HCT116 (cell line): ENCODE measurements at regions not wholly inside any gene's neighbourhood (a gene's known extent, or its start where the extent isn't known, plus 50 kb on each side); places are given as distances from the start of the nearest gene placed in this dataset.
"Not testable (repeated sequence)": the region's sequence is repeated elsewhere in the genome, so short reads cannot be mapped to it uniquely, and the experiment has no call there.

ENCODE experiments used
- ATAC-seq: fragments of 200-7000 bp; cut with Tn5 transposase; 2 replicates; pipeline ENCODE4 v1.9.1; 2020; ENCODE audit warnings: mild to moderate bottlenecking, moderate library complexity
- BruUV-seq: library from RNA; stranded (reverse); fragments of 400-500 nt; replicated peaks from 2 replicates; lab custom pipeline; 2021; lab: Mats Ljungman, UMichigan
- CTCF ChIA-PET: fragments of 300-600 bp; sonication (Branson Sonifier 250); formaldehyde crosslinking; loops from one replicate; lab custom pipeline; 2021; ENCODE audit warnings: antibody characterized with exemption; lab: Charles Lee
- POLR2A ChIA-PET: fragments of 300-600, 350-600 bp; sonication (Branson Sonifier 250); formaldehyde crosslinking; loops from one replicate; lab custom pipeline; 2021; ENCODE audit warnings: antibody characterized with exemption; lab: Charles Lee
- RAD21 ChIA-PET, 2 experiments: fragments of 300-600 bp; sonication (Branson Sonifier 250); formaldehyde crosslinking; loops; one replicate each; lab custom pipeline; 2023; ENCODE audit warnings: low total read pairs in 2 of 2; ENCODE audit not compliant: uncharacterized antibody in 2 of 2, unreplicated experiment in 2 of 2, low non-redundant PET in 1 of 2; lab: Charles Lee
- DNase-seq: peaks from one replicate; pipeline ENCODE4 v3.0.0-alpha.2; 2010; ENCODE audit warnings: low read depth, low spot score
- H2AFZ ChIP-seq: fragments of 200-600 bp; shearing (Covaris generic), sonication (generic); 2 replicates; pipeline ENCODE4 v1.6.1; 2017; ENCODE audit warnings: low read depth, mixed run types, mixed read lengths, antibody characterized with exemption, low read length; ENCODE audit not compliant: poor library complexity, severe bottlenecking
- H3K27ac ChIP-seq: 2 replicates; pipeline ENCODE4 v1.5.1; 2012; ENCODE audit warnings: low read depth, low read length
- H3K27me3 ChIP-seq: fragments of 200-600 bp; sonication (generic); 2 replicates; pipeline ENCODE4 v1.6.1; 2016; ENCODE audit warnings: mixed run types, low read length, mixed read lengths; ENCODE audit not compliant: insufficient read depth
- H3K36me3 ChIP-seq, 2 experiments: fragments of 200-500 bp in 1 of 2; fragments of 200-600 bp in 1 of 2; sonication (Bioruptor generic) in 1 of 2; sonication (generic) in 1 of 2; 2 replicates each; pipeline versions ENCODE4 v1.5.1 to v1.6.1; 2014 to 2016; ENCODE audit warnings: low read length in 2 of 2, inconsistent platforms in 1 of 2, mixed read lengths in 1 of 2, mixed run types in 1 of 2; ENCODE audit not compliant: insufficient read depth in 2 of 2, control insufficient read depth in 1 of 2
- H3K4me1 ChIP-seq, 2 experiments: fragments of 200-600 bp in 1 of 2; sonication (generic) in 1 of 2; 2 replicates each; pipeline versions ENCODE4 v1.5.1 to v1.6.1; 2012 to 2017; ENCODE audit warnings: low read length in 2 of 2, inconsistent platforms in 1 of 2, mild to moderate bottlenecking in 1 of 2, mixed read lengths in 1 of 2, mixed run types in 1 of 2, moderate library complexity in 1 of 2; ENCODE audit not compliant: insufficient read depth in 2 of 2, control insufficient read depth in 1 of 2
- H3K4me2 ChIP-seq: fragments of 200-600 bp; sonication (generic); 2 replicates; pipeline ENCODE4 v1.6.1; 2017; ENCODE audit warnings: mixed run types, low read length, mixed read lengths
- H3K4me3 ChIP-seq, 2 experiments: fragments of 200-600 bp in 1 of 2; sonication (generic) in 1 of 2; replicated peaks in 1 of 2; 2 replicates each; pipeline ENCODE4 v1.5.1; 2011 to 2016; ENCODE audit warnings: low read length in 2 of 2, control low read depth in 1 of 2, low read depth in 1 of 2, mild to moderate bottlenecking in 1 of 2, mixed read lengths in 1 of 2, mixed run types in 1 of 2
- H3K79me2 ChIP-seq: fragments of 200-600 bp; sonication (generic); 2 replicates; pipeline ENCODE4 v1.6.1; 2017; ENCODE audit warnings: mild to moderate bottlenecking, mixed run types, low read length, moderate library complexity, mixed read lengths; ENCODE audit not compliant: insufficient read depth
- H3K9ac ChIP-seq: fragments of 200-600 bp; sonication (generic); 2 replicates; pipeline ENCODE4 v1.6.1; 2016; ENCODE audit warnings: low read length, mixed read lengths
- H3K9me2 ChIP-seq: fragments of 200-600 bp; sonication (generic), shearing (Covaris generic); 2 replicates; pipeline ENCODE4 v1.6.1; 2017; ENCODE audit warnings: mixed run types, mild to moderate bottlenecking, moderate library complexity; ENCODE audit not compliant: insufficient read depth
- H3K9me3 ChIP-seq, 2 experiments: fragments of 200-500 bp in 1 of 2; fragments of 200-600 bp in 1 of 2; sonication (Bioruptor generic) in 1 of 2; sonication (generic) in 1 of 2; 2 replicates each; pipeline ENCODE4 v1.6.1; 2014 to 2017; ENCODE audit warnings: low read length in 2 of 2, mixed read lengths in 2 of 2, inconsistent platforms in 1 of 2, low read depth in 1 of 2, mild to moderate bottlenecking in 1 of 2, mixed run types in 1 of 2, moderate library complexity in 1 of 2; ENCODE audit not compliant: control insufficient read depth in 1 of 2, insufficient read depth in 1 of 2
- H4K20me1 ChIP-seq: fragments of 200-600 bp; sonication (generic), shearing (Covaris generic); 2 replicates; pipeline ENCODE4 v1.6.1; 2017; ENCODE audit warnings: mixed run types, mild to moderate bottlenecking, moderate library complexity; ENCODE audit not compliant: insufficient read depth
- CEBPB ChIP-seq: IDR thresholded peaks from 2 replicates; pipeline ENCODE4 v1.6.1; 2012; ENCODE audit warnings: low read depth
- JUND ChIP-seq: IDR thresholded peaks from 2 replicates; pipeline ENCODE4 v1.6.1; 2012
- POLR2AphosphoS5 ChIP-seq: IDR thresholded peaks from 2 replicates; pipeline ENCODE4 v1.6.1; 2011; ENCODE audit warnings: mild to moderate bottlenecking, low read depth, low read length, moderate library complexity
- SIN3A ChIP-seq: IDR thresholded peaks from 2 replicates; pipeline ENCODE4 v1.6.1; 2012; ENCODE audit warnings: low read depth
- SRF ChIP-seq: IDR thresholded peaks from 2 replicates; pipeline ENCODE4 v1.6.1; 2012; ENCODE audit warnings: low read depth
- ZFX ChIP-seq: fragments of 450-650 bp; IDR thresholded peaks from 2 replicates; pipeline ENCODE4 v1.6.1; 2017
- intact Hi-C: fragments of 100-400 bp; cut with micrococcal nuclease; formaldehyde crosslinking; loops from 2 replicates; pipeline ENCODE4 v1.10.0; 2022
- TF ChIP-seq, protein P1 (sequence below), 3 experiments: fragments of 200-600 bp in 1 of 3; sonication (generic) in 1 of 3; IDR thresholded peaks in 2 of 3; conservative IDR thresholded peaks in 1 of 3; 2 replicates each; pipeline ENCODE4 v1.5.1; 2012 to 2017; ENCODE audit warnings: low read depth in 2 of 3, low read length in 2 of 3, antibody characterized with exemption in 1 of 3, borderline replicate concordance in 1 of 3, control low read depth in 1 of 3, mild to moderate bottlenecking in 1 of 3, mixed read lengths in 1 of 3, mixed run types in 1 of 3, moderate library complexity in 1 of 3; ENCODE audit not compliant: insufficient read depth in 1 of 3

DNA sequence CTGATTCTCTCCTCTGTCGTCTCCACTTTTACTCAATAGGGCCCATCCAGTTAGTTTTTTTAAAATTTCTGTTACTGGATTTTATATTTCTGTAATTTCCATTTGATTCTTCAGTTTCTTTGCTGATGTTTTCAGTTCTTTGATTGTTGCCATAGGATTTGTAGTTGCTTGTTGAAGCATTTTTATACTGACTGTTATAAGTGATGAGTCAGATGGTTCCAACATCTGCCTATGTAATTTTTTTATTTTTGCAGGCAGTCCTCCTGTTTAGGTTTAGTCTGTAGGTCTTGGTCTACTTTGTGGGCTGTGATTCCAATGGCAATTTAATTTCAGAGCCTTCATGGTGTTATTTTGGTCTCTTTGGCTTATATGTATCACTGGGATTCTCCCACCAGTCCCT is 56.4 kb downstream of the VPREB1 start:
- H3K9me3 ChIP-seq, intact Hi-C loops, DNase-seq: not testable (repeated sequence)

DNA sequence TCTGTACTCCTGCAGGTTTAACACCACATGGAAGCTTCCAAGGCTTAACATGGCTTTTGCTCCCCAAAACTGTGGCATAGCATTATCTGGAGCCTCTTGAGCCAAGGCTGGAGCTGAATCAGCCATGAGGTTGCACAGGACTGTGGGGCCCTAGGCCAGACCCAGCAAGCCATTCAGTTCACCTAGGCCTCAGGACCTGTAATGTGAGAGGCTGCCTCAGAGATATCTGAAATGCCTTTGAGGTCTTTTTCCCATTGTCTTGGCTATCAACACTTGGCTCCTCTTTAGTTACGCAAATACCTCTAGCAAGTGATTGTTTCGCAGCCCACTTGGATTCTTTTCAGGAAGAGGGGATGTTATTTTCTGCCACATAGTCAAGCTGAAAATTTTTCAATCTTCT is 72.0 kb downstream of the VPREB1 start:
- H3K27ac ChIP-seq, result no peak overlapping the region
- POLR2A ChIA-PET, result no interaction called here
- no peaks in the 10 kb centered on the region for H4K20me1 ChIP-seq
- intact Hi-C loops, result no loop called here
- H3K4me3 ChIP-seq, result no peak overlapping the region
- no peaks in the 10 kb centered on the region for H3K9me2 ChIP-seq
- DNase-seq (no peak), ATAC-seq (no peak)
- no peak overlapping the region for H2AFZ ChIP-seq
- no peak overlapping the region for H3K9ac ChIP-seq
- TF ChIP-seq ZFX (no peak), CEBPB (no peak), POLR2AphosphoS5 (no peak), JUND (no peak), SIN3A (no peak), SRF (no peak)
- TF ChIP-seq, protein P1, sequence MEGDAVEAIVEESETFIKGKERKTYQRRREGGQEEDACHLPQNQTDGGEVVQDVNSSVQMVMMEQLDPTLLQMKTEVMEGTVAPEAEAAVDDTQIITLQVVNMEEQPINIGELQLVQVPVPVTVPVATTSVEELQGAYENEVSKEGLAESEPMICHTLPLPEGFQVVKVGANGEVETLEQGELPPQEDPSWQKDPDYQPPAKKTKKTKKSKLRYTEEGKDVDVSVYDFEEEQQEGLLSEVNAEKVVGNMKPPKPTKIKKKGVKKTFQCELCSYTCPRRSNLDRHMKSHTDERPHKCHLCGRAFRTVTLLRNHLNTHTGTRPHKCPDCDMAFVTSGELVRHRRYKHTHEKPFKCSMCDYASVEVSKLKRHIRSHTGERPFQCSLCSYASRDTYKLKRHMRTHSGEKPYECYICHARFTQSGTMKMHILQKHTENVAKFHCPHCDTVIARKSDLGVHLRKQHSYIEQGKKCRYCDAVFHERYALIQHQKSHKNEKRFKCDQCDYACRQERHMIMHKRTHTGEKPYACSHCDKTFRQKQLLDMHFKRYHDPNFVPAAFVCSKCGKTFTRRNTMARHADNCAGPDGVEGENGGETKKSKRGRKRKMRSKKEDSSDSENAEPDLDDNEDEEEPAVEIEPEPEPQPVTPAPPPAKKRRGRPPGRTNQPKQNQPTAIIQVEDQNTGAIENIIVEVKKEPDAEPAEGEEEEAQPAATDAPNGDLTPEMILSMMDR (IDR thresholded peaks at IDR 0.05 in 2 of 3, conservative IDR thresholded peaks at IDR 0.05 in 1 of 3; ENCODE audit: borderline replicate concordance in 1 of 3, insufficient read depth in 1 of 3, low read depth in 2 of 3, low read length in 2 of 3), result no peak
- BruUV-seq, result no TSS peak
- no peaks in the 10 kb centered on the region for H3K79me2 ChIP-seq
- H3K9me3 ChIP-seq, result no peaks in the 10 kb centered on the region
- CTCF ChIA-PET, result no interaction called here
- H3K4me1 ChIP-seq, result no peaks in the 10 kb centered on the region
- no peak overlapping the region for H3K4me2 ChIP-seq
- RAD21 ChIA-PET, result no interaction called here
- no peaks in the 10 kb centered on the region for H3K27me3 ChIP-seq
- peaks cover 4 to 7% of the 10 kb centered on the region in 2 experiments; a peak in 2 of 4 replicates for H3K36me3 ChIP-seq

More for the DNA sequence above, 56.4 kb downstream of the VPREB1 start:
- H3K27me3 ChIP-seq, RAD21 ChIA-PET, H3K36me3 ChIP-seq, H3K9me2 ChIP-seq, H2AFZ ChIP-seq, ATAC-seq, H3K9ac ChIP-seq, H3K27ac ChIP-seq, BruUV-seq, POLR2A ChIA-PET, H3K4me2 ChIP-seq, H4K20me1 ChIP-seq, H3K4me3 ChIP-seq, H3K4me1 ChIP-seq, CTCF ChIA-PET: not testable (repeated sequence)
- H3K79me2 ChIP-seq, result peaks cover 33% of the 10 kb centered on the region
